A549 (cell line): ENCODE measurements at regions not wholly inside any gene's neighbourhood (a gene's known extent, or its start where the extent isn't known, plus 50 kb on each side); places are given as distances from the start of the nearest gene placed in this dataset.
A peak's percentile ranks its signal among the peaks of the same experiment; 100 is the strongest.

Source experiments
- ATAC-seq, 2 experiments: fragments of 200-7000 bp in 1 of 2; fragments of >200 bp in 1 of 2; cut with Nextera tagmentation in 1 of 2; cut with Tn5 transposase in 1 of 2; 3 replicates each; pipeline versions ENCODE4 v1.8.0 to v1.9.1; 2018 to 2020; ENCODE audit warnings: mild to moderate bottlenecking in 1 of 2, moderate library complexity in 1 of 2
- CTCF ChIA-PET: fragments of 300-600 bp; sonication (Branson Sonifier 250); formaldehyde crosslinking; extraction: SDS; loops from one replicate; lab custom pipeline; 2021; ENCODE audit warnings: antibody characterized with exemption, inconsistent platforms; lab: Yijun Ruan, JAX
- POLR2A ChIA-PET: fragments of 350-600 bp; formaldehyde crosslinking; extraction: SDS; loops from one replicate; lab custom pipeline; 2021; ENCODE audit warnings: antibody characterized with exemption, inconsistent platforms; lab: Yijun Ruan, JAX
- DNase-seq, 2 experiments: peaks; one replicate each; pipeline versions ENCODE4 v3.0.0 to v3.0.0-alpha.2; 2011 to 2016; ENCODE audit warnings: low read depth in 1 of 2, low spot score in 1 of 2
- FAIRE-seq: peaks from 2 replicates; lab custom pipeline; 2011; peaks lifted over from hg19 to GRCh38; lab: Jason Lieb, UNC
- H3K27ac ChIP-seq, 2 experiments: fragments of >200 bp; sonication (Bioruptor Twin); formaldehyde crosslinking; 3 replicates each; pipeline ENCODE4 v1.5.1; 2016 to 2017
- H3K4me1 ChIP-seq: fragments of >200 bp; sonication (Bioruptor Twin); formaldehyde crosslinking; 3 replicates; pipeline ENCODE4 v1.6.1; 2016
- H3K4me2 ChIP-seq: fragments of >200 bp; sonication (Bioruptor Twin); formaldehyde crosslinking; 3 replicates; pipeline ENCODE4 v1.6.1; 2016
- H3K4me3 ChIP-seq: fragments of >200 bp; sonication (Bioruptor Twin); formaldehyde crosslinking; 3 replicates; pipeline ENCODE4 v1.5.1; 2016
- H3K9me3 ChIP-seq: fragments of >200 bp; sonication (Bioruptor Twin); formaldehyde crosslinking; 3 replicates; pipeline ENCODE4 v1.6.1; 2016
- BHLHE40 ChIP-seq: IDR thresholded peaks from 2 replicates; pipeline ENCODE4 v1.6.1; 2012; ENCODE audit warnings: low read depth, low read length, inconsistent platforms
- CBX8 ChIP-seq: fragments of 200-600 bp; sonication (generic); IDR thresholded peaks from 2 replicates; pipeline ENCODE4 v1.6.1; 2016
- CHD2 ChIP-seq: fragments of 150-350 bp; IDR thresholded peaks from 2 replicates; pipeline ENCODE4 v1.6.1; 2014; ENCODE audit warnings: low read length; ENCODE audit not compliant: partially characterized antibody
- EHMT2 ChIP-seq: fragments of 200-600 bp; sonication (generic); IDR thresholded peaks from 2 replicates; pipeline ENCODE4 v1.6.1; 2016; ENCODE audit warnings: antibody characterized with exemption, low read depth, mild to moderate bottlenecking, moderate library complexity
- ESRRA ChIP-seq: fragments of 150-350 bp; IDR thresholded peaks from 2 replicates; pipeline ENCODE4 v1.6.1; 2014; ENCODE audit warnings: mild to moderate bottlenecking, low read length, borderline replicate concordance
- HOXA7 ChIP-seq: fragments of 250-450 bp; sonication (Bioruptor Pico); IDR thresholded peaks from 2 replicates; pipeline ENCODE4 v1.5.0; 2020; ENCODE audit warnings: mild to moderate bottlenecking, moderate library complexity
- HOXB13 ChIP-seq: fragments of 250-450 bp; sonication (Bioruptor Pico); IDR thresholded peaks from 2 replicates; pipeline ENCODE4 v1.5.0; 2020; ENCODE audit warnings: low read depth, mild to moderate bottlenecking, moderate library complexity
- JUN ChIP-seq, 2 experiments: fragments of >200 bp; sonication (Bioruptor Twin); formaldehyde crosslinking; IDR thresholded peaks; 2 replicates in 1 of 2; 3 replicates in 1 of 2; pipeline ENCODE4 v1.6.1; 2016 to 2017
- KDM1A ChIP-seq: fragments of 200-600 bp; sonication (generic); IDR thresholded peaks from 2 replicates; pipeline ENCODE4 v1.6.1; 2016; ENCODE audit warnings: low read depth, mild to moderate bottlenecking
- KDM5A ChIP-seq: fragments of 200-600 bp; sonication (generic); IDR thresholded peaks from 2 replicates; pipeline ENCODE4 v1.6.1; 2016; ENCODE audit warnings: antibody characterized with exemption, mild to moderate bottlenecking
- NR3C1 ChIP-seq: fragments of >200 bp; sonication (Bioruptor Twin); formaldehyde crosslinking; IDR thresholded peaks from 3 replicates; pipeline ENCODE4 v1.6.1; 2017
- POLR2AphosphoS2 ChIP-seq: conservative IDR thresholded peaks from 2 replicates; pipeline ENCODE4 v1.6.1; 2012; ENCODE audit warnings: low read length, improper control_type of control experiment, inconsistent platforms
- REST ChIP-seq: fragments of 200-600 bp; sonication (generic); IDR thresholded peaks from 2 replicates; pipeline ENCODE4 v1.6.1; 2016; ENCODE audit warnings: antibody characterized with exemption, mild to moderate bottlenecking, moderate library complexity
- RFX5 ChIP-seq: fragments of 450-650 bp; IDR thresholded peaks from 2 replicates; pipeline ENCODE4 v1.7.1; 2014; ENCODE audit warnings: antibody characterized with exemption, mild to moderate bottlenecking, moderate library complexity
- RNF2 ChIP-seq: fragments of 200-600 bp; sonication (generic); IDR thresholded peaks from 2 replicates; pipeline ENCODE4 v1.6.1; 2016; ENCODE audit warnings: low read depth, mild to moderate bottlenecking, antibody characterized with exemption, moderate library complexity, borderline replicate concordance
- TFCP2L1 ChIP-seq: fragments of 250-450 bp; sonication (Bioruptor Pico); IDR thresholded peaks from 2 replicates; pipeline ENCODE4 v1.5.0; 2021; ENCODE audit warnings: mild to moderate bottlenecking
- USF2 ChIP-seq: fragments of 450-650 bp; IDR thresholded peaks from 2 replicates; pipeline ENCODE4 v1.6.1; 2014; ENCODE audit warnings: antibody characterized with exemption
- ZNF302 ChIP-seq: fragments of 250-450 bp; sonication (Bioruptor Pico); IDR thresholded peaks from 2 replicates; pipeline ENCODE4 v1.9.0; 2021; ENCODE audit warnings: inconsistent platforms, mild to moderate bottlenecking, moderate library complexity
- WGBS: methylation state at CpG from one replicate; pipeline ENCODE4 v1.1.6; 2017; ENCODE audit errors: missing lambda C conversion rate; 5-methylcytosine and 5-hydroxymethylcytosine counted together

- CTCF ChIA-PET: interaction anchor here (0.7 kb wide), 1 partner anchor 479 kb away, joined by 3 read pairs; no protein-coding TSS in a partner anchor
- no peak overlapping the region for H3K4me2 ChIP-seq
- WGBS: 97% methylated on average over 2 of the region's 2 CpGs
- POLR2A ChIA-PET: no interaction called here
- no peak for FAIRE-seq
- peaks cover 8% of the 10 kb centered on the region for H3K4me1 ChIP-seq
- TF ChIP-seq HOXB13 (CRISPR knock-in tag) (no peak), BHLHE40 (no peak)
- TF ChIP-seq, all 56 proteins: peak for 0
- Histone ChIP-seq H3K9me3 (no peaks in the 10 kb centered on the region), H3K4me3 (no peak overlapping the region), H3K27ac (no peak overlapping the region)
- no peak for ATAC-seq
- no peak for DNase-seq
Observed at GRCh38 chr11:86128914-86129313, 60.0 kb upstream of the PICALM start.

- no peak for TF ChIP-seq HOXA7 (CRISPR knock-in tag)
- TF ChIP-seq CHD2: no peak
- no peak for TF ChIP-seq KDM5A
- no peak for TF ChIP-seq CBX8
- TF ChIP-seq TFCP2L1: no peak
- TF ChIP-seq USF2: no peak
- TF ChIP-seq POLR2AphosphoS2: no peak
- no peak for TF ChIP-seq EHMT2
- no peak for TF ChIP-seq REST
- TF ChIP-seq RNF2: no peak
- no peak for DNase-seq
- FAIRE-seq: no peak
- H3K9me3 ChIP-seq: no peaks in the 10 kb centered on the region
- ChIA-PET CTCF (no interaction called here), POLR2A (no interaction called here)
- H3K4me3 ChIP-seq: no peak overlapping the region
- peaks cover 16% of the 10 kb centered on the region for H3K4me1 ChIP-seq
- H3K27ac ChIP-seq: no peak overlapping the region
- no peak overlapping the region for H3K4me2 ChIP-seq
- no peak for ATAC-seq
Observed at GRCh38 chr11:86126862-86127261, 58.0 kb upstream of the PICALM start.

- no peak for TF ChIP-seq RFX5
- TF ChIP-seq NR3C1: no peak
- TF ChIP-seq KDM1A: no peak
- no peak for TF ChIP-seq JUN (IDR thresholded peaks at IDR 0.05)
- TF ChIP-seq ZNF302: no peak
- TF ChIP-seq ESRRA: no peak
- FAIRE-seq: no peak
- peak in 1 of 2 experiments; percentile 51; a peak in 3 of 6 replicates for ATAC-seq
- DNase-seq: peak in 1 of 2 experiments; percentile 20
- no peaks in the 10 kb centered on the region for H3K9me3 ChIP-seq
- H3K4me3 ChIP-seq: no peak overlapping the region
- peak overlapping the region; percentile 42 for H3K4me2 ChIP-seq
- peaks cover 29% of the 10 kb centered on the region for H3K4me1 ChIP-seq
- CTCF ChIA-PET: interaction anchor here (0.5 to 0.9 kb wide), 2 partner anchors 23 to 64 kb away, joined by 3 read pairs; no protein-coding TSS in a partner anchor
- 43% methylated on average over 3 of the region's 3 CpGs for WGBS
- POLR2A ChIA-PET: no interaction called here
- no peak overlapping the region for H3K27ac ChIP-seq
Observed at GRCh38 chr11:86124251-86125233, 55.7 kb upstream of the PICALM start.
